OCI-LY3 (cell line): ENCODE measurements at regions not wholly inside any gene's neighbourhood (a gene's known extent, or its start where the extent isn't known, plus 50 kb on each side); places are given as distances from the start of the nearest gene placed in this dataset.

Experiments
- H2AFZ ChIP-seq: fragments of 200-600, 300-600 bp; shearing (Covaris generic); 2 replicates; pipeline ENCODE4 v1.6.0; 2014; ENCODE audit warnings: antibody characterized with exemption, low read depth, low read length
- H3K27ac ChIP-seq: fragments of 200-600, 300-600 bp; sonication (generic); 2 replicates; pipeline ENCODE4 v1.5.1; 2014; ENCODE audit warnings: mild to moderate bottlenecking, low read length, moderate library complexity, mixed read lengths
- H3K27me3 ChIP-seq: fragments of 200-600, 300-600 bp; sonication (generic); 2 replicates; pipeline ENCODE4 v1.6.1; 2014; ENCODE audit warnings: low read depth, low read length, mixed read lengths
- H3K36me3 ChIP-seq: fragments of 200-600, 300-600 bp; sonication (generic); replicated peaks from 2 replicates; pipeline ENCODE3; 2014; ENCODE audit warnings: low read depth, low read length, mixed read lengths
- H3K4me1 ChIP-seq: fragments of 300-600, 200-600 bp; sonication (generic); 2 replicates; pipeline ENCODE4 v1.6.1; 2014; ENCODE audit warnings: low read length, mixed read lengths
- H3K4me2 ChIP-seq: fragments of 200-600, 300-600 bp; sonication (generic); 2 replicates; pipeline ENCODE4 v1.6.1; 2014; ENCODE audit warnings: low read length, mixed read lengths
- H3K4me3 ChIP-seq: fragments of 300-600, 200-600 bp; sonication (generic); 2 replicates; pipeline ENCODE4 v1.5.1; 2014; ENCODE audit warnings: antibody characterized with exemption, mild to moderate bottlenecking, low read length, moderate library complexity
- H3K79me2 ChIP-seq: fragments of 300-600, 200-600 bp; shearing (Covaris generic); 2 replicates; pipeline ENCODE4 v1.6.1; 2014; ENCODE audit warnings: mild to moderate bottlenecking, low read length, mixed read lengths
- H3K9ac ChIP-seq: fragments of 300-600, 200-600 bp; shearing (Covaris generic); 2 replicates; pipeline ENCODE4 v1.6.0; 2014; ENCODE audit warnings: mild to moderate bottlenecking, low read length, moderate library complexity
- H3K9me3 ChIP-seq: fragments of 200-600, 300-600 bp; shearing (Covaris generic); 2 replicates; pipeline ENCODE4 v1.6.1; 2014; ENCODE audit warnings: low read length, mixed read lengths; ENCODE audit not compliant: insufficient read depth
- H4K20me1 ChIP-seq: fragments of 200-600, 300-600 bp; sonication (generic); 2 replicates; pipeline ENCODE4 v1.6.1; 2016; ENCODE audit warnings: low read length, mixed read lengths; ENCODE audit not compliant: insufficient read depth
- EZH2phosphoT487 ChIP-seq: fragments of 200-600 bp; shearing (Covaris generic); IDR thresholded peaks from 2 replicates; pipeline ENCODE4 v1.6.1; 2018; ENCODE audit warnings: antibody characterized with exemption, mixed run types, low read depth
- TF ChIP-seq, protein P1 (sequence below): fragments of 200-600, 300-600 bp; sonication (generic); IDR thresholded peaks from 2 replicates; pipeline ENCODE4 v1.5.1; 2014; ENCODE audit warnings: antibody characterized with exemption, low read length, low read depth

DNA sequence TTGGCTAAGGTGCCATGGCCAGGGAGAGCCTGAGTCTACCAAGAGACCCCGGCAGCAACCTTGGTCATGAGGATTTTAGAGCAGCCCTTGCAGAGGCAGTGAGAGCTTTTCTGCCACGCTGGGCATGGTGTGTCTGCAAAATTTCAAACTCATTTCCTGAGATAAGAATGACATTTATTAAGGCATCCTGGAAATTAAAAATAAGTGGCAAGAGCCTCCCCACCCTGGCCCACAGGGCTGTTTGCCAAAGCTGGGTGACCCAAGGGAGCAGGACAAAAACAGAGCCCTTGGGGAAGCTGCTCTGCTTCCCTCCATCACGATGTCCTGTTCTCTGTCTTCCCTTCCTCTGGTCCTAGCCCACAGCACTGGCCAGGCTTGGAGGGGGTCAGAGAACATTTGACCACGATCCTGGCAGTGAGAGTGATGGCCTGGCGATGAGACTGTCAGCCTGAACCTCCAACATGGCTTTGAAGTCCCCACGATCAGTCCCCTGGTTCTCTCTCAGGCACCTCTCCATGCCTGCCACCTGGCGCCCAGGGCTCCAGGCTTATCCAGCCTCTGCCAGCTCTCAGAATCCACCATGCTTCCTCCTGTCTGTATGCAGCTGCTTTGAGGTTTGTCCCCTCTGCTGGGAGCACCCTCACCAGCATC lies 68.9 kb upstream of the RMDN2 start:
- H3K27me3 ChIP-seq, result peaks cover 11% of the 10 kb centered on the region
- H3K36me3 ChIP-seq, result no peaks in the 10 kb centered on the region
- H3K9me3 ChIP-seq, result no peaks in the 10 kb centered on the region
- H3K27ac ChIP-seq, result no peak overlapping the region
- H2AFZ ChIP-seq, result no peak overlapping the region
- no peak overlapping the region for H3K9ac ChIP-seq
- TF ChIP-seq, protein P1, sequence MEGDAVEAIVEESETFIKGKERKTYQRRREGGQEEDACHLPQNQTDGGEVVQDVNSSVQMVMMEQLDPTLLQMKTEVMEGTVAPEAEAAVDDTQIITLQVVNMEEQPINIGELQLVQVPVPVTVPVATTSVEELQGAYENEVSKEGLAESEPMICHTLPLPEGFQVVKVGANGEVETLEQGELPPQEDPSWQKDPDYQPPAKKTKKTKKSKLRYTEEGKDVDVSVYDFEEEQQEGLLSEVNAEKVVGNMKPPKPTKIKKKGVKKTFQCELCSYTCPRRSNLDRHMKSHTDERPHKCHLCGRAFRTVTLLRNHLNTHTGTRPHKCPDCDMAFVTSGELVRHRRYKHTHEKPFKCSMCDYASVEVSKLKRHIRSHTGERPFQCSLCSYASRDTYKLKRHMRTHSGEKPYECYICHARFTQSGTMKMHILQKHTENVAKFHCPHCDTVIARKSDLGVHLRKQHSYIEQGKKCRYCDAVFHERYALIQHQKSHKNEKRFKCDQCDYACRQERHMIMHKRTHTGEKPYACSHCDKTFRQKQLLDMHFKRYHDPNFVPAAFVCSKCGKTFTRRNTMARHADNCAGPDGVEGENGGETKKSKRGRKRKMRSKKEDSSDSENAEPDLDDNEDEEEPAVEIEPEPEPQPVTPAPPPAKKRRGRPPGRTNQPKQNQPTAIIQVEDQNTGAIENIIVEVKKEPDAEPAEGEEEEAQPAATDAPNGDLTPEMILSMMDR, result no peak
- no peak for TF ChIP-seq EZH2phosphoT487
- H3K4me3 ChIP-seq, result no peak overlapping the region
- H3K4me2 ChIP-seq, result no peak overlapping the region
- peaks cover 41% of the 10 kb centered on the region for H3K4me1 ChIP-seq
- H4K20me1 ChIP-seq, result no peaks in the 10 kb centered on the region
- no peaks in the 10 kb centered on the region for H3K79me2 ChIP-seq

DNA sequence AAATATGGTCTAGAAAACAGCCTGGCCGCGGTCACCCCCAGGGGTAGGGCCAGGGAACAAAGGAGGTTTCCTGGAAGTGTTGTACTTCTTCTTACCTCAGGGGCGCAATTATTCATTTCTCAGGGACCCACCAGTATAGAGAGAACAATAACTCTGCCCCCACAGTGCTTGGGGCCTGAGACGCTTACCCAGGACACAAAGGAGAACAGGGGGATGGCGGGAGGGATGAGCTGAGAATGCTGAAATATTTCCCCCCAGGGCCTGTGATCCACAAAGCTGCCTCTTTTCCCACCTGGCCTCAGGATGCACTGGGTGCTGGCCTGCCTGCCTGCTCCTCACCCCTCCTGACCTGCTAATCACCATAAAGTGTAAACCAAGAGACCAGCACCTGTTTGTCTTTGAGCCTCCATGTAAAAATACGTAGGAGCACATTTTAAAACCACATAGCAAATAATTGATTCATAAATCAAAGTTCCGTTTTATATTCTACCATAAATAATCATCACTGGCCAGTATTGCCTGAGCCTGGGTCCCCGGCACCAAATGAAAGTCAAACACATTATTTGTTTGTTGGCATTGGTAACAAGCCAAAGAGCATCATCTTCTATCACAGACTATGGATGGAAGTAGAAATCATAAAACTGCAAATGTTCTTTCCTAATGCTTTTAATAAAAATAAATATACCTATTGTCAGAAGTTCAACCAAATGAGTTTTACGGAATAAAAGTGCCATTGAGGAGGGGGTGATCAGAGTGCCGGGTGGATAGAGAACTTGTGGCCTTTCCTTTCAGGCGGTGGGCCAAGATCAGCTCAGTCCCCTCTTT lies 67.3 kb upstream of the RMDN2 start:
- Histone ChIP-seq H3K4me1 (peaks cover 26% of the 10 kb centered on the region), H3K27me3 (peaks cover 17% of the 10 kb centered on the region), H3K9me3 (no peaks in the 10 kb centered on the region), H3K9ac (no peak overlapping the region), H2AFZ (no peak overlapping the region), H3K4me3 (no peak overlapping the region), H3K4me2 (no peak overlapping the region), H3K36me3 (no peaks in the 10 kb centered on the region), H3K27ac (no peak overlapping the region), H4K20me1 (no peaks in the 10 kb centered on the region), H3K79me2 (no peaks in the 10 kb centered on the region)
- TF ChIP-seq, protein P1, result no peak
- TF ChIP-seq EZH2phosphoT487, result no peak

DNA sequence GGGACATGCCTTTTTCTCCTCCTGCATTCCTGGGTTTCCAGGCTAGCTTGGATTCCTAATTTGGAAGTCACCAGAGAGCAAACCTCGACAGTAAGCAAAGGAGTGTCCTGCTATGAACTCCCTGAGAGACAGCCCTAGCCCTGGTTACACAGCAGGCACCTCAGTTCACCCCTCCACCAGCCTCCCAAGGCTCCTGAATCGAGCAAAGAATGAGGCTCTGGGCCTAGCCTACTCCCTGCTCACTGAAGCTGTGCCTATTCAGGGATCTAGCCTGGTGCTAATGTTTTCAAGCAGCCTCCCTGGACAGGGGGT lies 66.7 kb upstream of the RMDN2 start:
- Histone ChIP-seq H3K36me3 (no peaks in the 10 kb centered on the region), H3K4me2 (no peak overlapping the region), H3K4me1 (peaks cover 20% of the 10 kb centered on the region), H3K4me3 (no peak overlapping the region), H3K9me3 (no peaks in the 10 kb centered on the region), H2AFZ (no peak overlapping the region), H4K20me1 (no peaks in the 10 kb centered on the region), H3K79me2 (no peaks in the 10 kb centered on the region), H3K9ac (no peak overlapping the region), H3K27ac (no peak overlapping the region), H3K27me3 (peaks cover 22% of the 10 kb centered on the region)
- TF ChIP-seq EZH2phosphoT487, result no peak
- TF ChIP-seq, protein P1, result no peak

DNA sequence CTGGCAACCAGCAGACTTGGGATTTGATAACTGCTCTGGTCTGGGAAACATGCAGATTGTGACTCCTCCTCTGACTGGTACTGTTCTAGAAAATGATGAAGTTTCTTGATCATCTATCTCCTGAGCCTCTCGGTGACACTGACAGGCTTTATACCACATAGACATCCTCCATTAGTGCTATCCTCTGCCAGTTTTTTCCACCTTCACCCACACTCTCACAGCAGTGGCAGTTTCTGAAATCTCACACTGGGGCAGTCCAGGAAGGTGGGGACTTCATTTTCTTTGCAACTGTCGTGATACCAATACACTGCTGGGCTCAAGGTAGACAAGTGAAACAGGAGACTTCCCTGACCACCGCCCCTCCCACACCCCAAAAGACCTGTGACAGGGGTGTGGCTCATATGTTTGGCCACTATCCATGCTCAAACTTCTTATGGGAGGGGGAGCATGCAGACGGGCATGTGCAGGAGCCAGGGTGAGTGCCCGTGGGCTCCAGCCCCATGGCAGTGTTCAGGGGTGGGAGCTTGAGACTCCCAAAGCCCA lies 66.3 kb upstream of the RMDN2 start:
- no peak overlapping the region for H2AFZ ChIP-seq
- no peaks in the 10 kb centered on the region for H3K36me3 ChIP-seq
- H3K4me2 ChIP-seq, result no peak overlapping the region
- no peaks in the 10 kb centered on the region for H3K79me2 ChIP-seq
- H3K4me3 ChIP-seq, result no peak overlapping the region
- H4K20me1 ChIP-seq, result no peaks in the 10 kb centered on the region
- no peaks in the 10 kb centered on the region for H3K9me3 ChIP-seq
- peaks cover 25% of the 10 kb centered on the region for H3K27me3 ChIP-seq
- no peak overlapping the region for H3K27ac ChIP-seq
- H3K9ac ChIP-seq, result no peak overlapping the region
- H3K4me1 ChIP-seq, result peaks cover 15% of the 10 kb centered on the region
- TF ChIP-seq, protein P1, result no peak
